HepG2 (cell line): ENCODE measurements at regions not wholly inside any gene's neighbourhood (a gene's known extent, or its start where the extent isn't known, plus 50 kb on each side); places are given as distances from the start of the nearest gene placed in this dataset.

ENCODE experiments used
- ATAC-seq: fragments of 200-7000 bp; cut with Tn5 transposase; 3 replicates; pipeline ENCODE4 v1.9.1; 2020; ENCODE audit warnings: mild to moderate bottlenecking, moderate library complexity
- BruUV-seq: library from RNA; stranded (reverse); fragments of 400-500 nt; replicated peaks from 2 replicates; lab custom pipeline; 2021; lab: Mats Ljungman, UMichigan
- CTCF ChIA-PET: fragments of 300-600 bp; formaldehyde crosslinking; extraction: SDS; loops from one replicate; lab custom pipeline; 2021; ENCODE audit warnings: low total read pairs, inconsistent platforms, low intra/inter-chr PET ratio; lab: Yijun Ruan, JAX
- POLR2A ChIA-PET: fragments of 350-600 bp; sonication (Branson Sonifier 250); formaldehyde crosslinking; loops from one replicate; lab custom pipeline; 2020; ENCODE audit warnings: antibody characterized with exemption, inconsistent platforms; lab: Yijun Ruan, JAX
- DNase-seq: peaks from one replicate; pipeline ENCODE4 v3.0.0-alpha.2; 2015; ENCODE audit warnings: low spot score
- FAIRE-seq: peaks from 3 replicates; lab custom pipeline; 2011; peaks lifted over from hg19 to GRCh38; lab: Jason Lieb, UNC
- H2AFZ ChIP-seq: one replicate; pipeline ENCODE4 v1.6.1; 2011; ENCODE audit warnings: low read length, inconsistent platforms
- H3K27ac ChIP-seq: fragments of 300-600 bp; 3 replicates; pipeline ENCODE4 v1.8.0; 2011; ENCODE audit warnings: mixed run types, mild to moderate bottlenecking, mixed read lengths, low read length, inconsistent platforms; ENCODE audit not compliant: insufficient read depth; ENCODE audit errors: extremely low read length
- H3K27me3 ChIP-seq, 2 experiments: fragments of 200-600 bp in 1 of 2; 2 replicates in 1 of 2; 3 replicates in 1 of 2; pipeline versions ENCODE4 v1.6.0 to v1.8.0; 2011; ENCODE audit warnings: low read length in 2 of 2, mild to moderate bottlenecking in 2 of 2, moderate library complexity in 2 of 2, inconsistent platforms in 1 of 2; ENCODE audit not compliant: insufficient read depth in 2 of 2, control insufficient read depth in 1 of 2
- H3K36me3 ChIP-seq, 2 experiments: fragments of 200-600 bp in 1 of 2; replicated peaks in 1 of 2; 2 replicates in 1 of 2; 3 replicates in 1 of 2; pipeline versions ENCODE4 v1.5.1 to v1.8.0; 2011; ENCODE audit warnings: low read length in 2 of 2, inconsistent platforms in 1 of 2; ENCODE audit not compliant: insufficient read depth in 2 of 2, control insufficient read depth in 1 of 2
- H3K4me1 ChIP-seq: 2 replicates; pipeline ENCODE4 v1.5.1; 2012; ENCODE audit warnings: low read length, inconsistent platforms; ENCODE audit not compliant: insufficient read depth
- H3K4me2 ChIP-seq: 2 replicates; pipeline ENCODE4 v1.6.0; 2011; ENCODE audit warnings: low read depth, low read length, inconsistent platforms
- H3K4me3 ChIP-seq, 3 experiments: fragments of 200-600 bp in 1 of 3; sonication (generic), shearing (Covaris generic) in 1 of 3; replicated peaks in 1 of 3; 2 replicates each; pipeline ENCODE4 v1.5.1; 2011 to 2016; ENCODE audit warnings: low read length in 3 of 3, inconsistent platforms in 2 of 3, low read depth in 2 of 3, mild to moderate bottlenecking in 2 of 3, control low read depth in 1 of 3, mixed read lengths in 1 of 3; ENCODE audit not compliant: insufficient read depth in 1 of 3
- H3K79me2 ChIP-seq: one replicate; pipeline ENCODE4 v1.6.1; 2011; ENCODE audit warnings: low read length, inconsistent platforms; ENCODE audit not compliant: insufficient read depth
- H3K9ac ChIP-seq: 2 replicates; pipeline ENCODE4 v1.6.0; 2011; ENCODE audit warnings: mild to moderate bottlenecking, low read depth, low read length, inconsistent platforms; ENCODE audit not compliant: insufficient read depth
- H3K9me3 ChIP-seq: 2 replicates; pipeline ENCODE4 v1.5.1; 2012; ENCODE audit warnings: mild to moderate bottlenecking, low read length
- H4K20me1 ChIP-seq: 2 replicates; pipeline ENCODE4 v1.6.0; 2011; ENCODE audit warnings: inconsistent platforms, mild to moderate bottlenecking, low read length, moderate library complexity; ENCODE audit not compliant: insufficient read depth
- ETV6 ChIP-seq: sonication (generic); formaldehyde crosslinking; conservative IDR thresholded peaks from 2 replicates; pipeline ENCODE4 v1.4.0; 2020; ENCODE audit warnings: missing genetic modification reagents
- TSC22D2 ChIP-seq: sonication (generic); formaldehyde crosslinking; IDR thresholded peaks from 2 replicates; pipeline ENCODE4 v1.5.1; 2020; ENCODE audit warnings: missing genetic modification reagents, mild to moderate bottlenecking, borderline replicate concordance
- ZBTB7A ChIP-seq: sonication (generic); formaldehyde crosslinking; IDR thresholded peaks from 2 replicates; pipeline ENCODE4 v1.8.0; 2022; ENCODE audit warnings: mild to moderate bottlenecking, missing genetic modification reagents
- ZNF672 ChIP-seq: sonication (generic); formaldehyde crosslinking; IDR thresholded peaks from 2 replicates; pipeline ENCODE4 v1.8.1; 2022; ENCODE audit warnings: missing genetic modification reagents
- WGBS: methylation state at CpG from one replicate; pipeline ENCODE4 v1.1.6; 2017; ENCODE audit warnings: low lambda C conversion rate; 5-methylcytosine and 5-hydroxymethylcytosine counted together
- in situ Hi-C: cut with HindIII; loops from 2 replicates; pipeline ENCODE4 v1.10.0; 2017; ENCODE audit warnings: low pct_unique_long_range_greater_than_20kb; ENCODE audit not compliant: extremely low pct_ligation_motif_present
- intact Hi-C: fragments of 100-400 bp; cut with micrococcal nuclease; formaldehyde crosslinking; loops from one replicate; pipeline ENCODE4 v1.10.0; 2022; ENCODE audit not compliant: unreplicated experiment

- Histone ChIP-seq H3K4me3 (no peak overlapping the region), H3K79me2 (no peaks in the 10 kb centered on the region), H2AFZ (no peak overlapping the region), H3K4me2 (no peak overlapping the region), H3K9ac (no peak overlapping the region)
- POLR2A ChIA-PET = no interaction called here
- no peak for FAIRE-seq
- intact Hi-C loops = no loop called here
- no peak for TF ChIP-seq ETV6 (CRISPR knock-in tag)
- TF ChIP-seq, all 625 proteins: peak for 0
- H3K9me3 ChIP-seq = no peaks in the 10 kb centered on the region
- CTCF ChIA-PET = no interaction called here
- no TSS peak for BruUV-seq
- no peak for DNase-seq
- ATAC-seq = no peak
- no peaks in the 10 kb centered on the region for H3K36me3 ChIP-seq
- in situ Hi-C loops = no loop called here
- H4K20me1 ChIP-seq = no peaks in the 10 kb centered on the region
- peaks cover 15% of the 10 kb centered on the region for H3K4me1 ChIP-seq
- 14% methylated on average over 2 of the region's 2 CpGs for WGBS
- no peak overlapping the region for H3K27ac ChIP-seq
- H3K27me3 ChIP-seq = peaks cover 6 to 64% of the 10 kb centered on the region in 2 experiments; a peak in 4 of 5 replicates
Observed at GRCh38 chr6:33894438-33894837, 90.6 kb upstream of the MLN start.

GRCh38 chr6:33892581-33893346, 89.0 kb upstream of the MLN start:
- TF ChIP-seq ZNF672 (no peak), TSC22D2 (CRISPR knock-in tag) (no peak), ZBTB7A (CRISPR knock-in tag) (no peak)
- TF ChIP-seq, all 625 proteins: peak for 0
- Histone ChIP-seq H3K27me3 (peaks cover 4 to 55% of the 10 kb centered on the region in 2 experiments), H3K9ac (no peak overlapping the region), H3K27ac (no peak overlapping the region), H3K4me1 (peaks cover 15% of the 10 kb centered on the region), H3K9me3 (no peaks in the 10 kb centered on the region), H3K79me2 (no peaks in the 10 kb centered on the region), H3K36me3 (no peaks in the 10 kb centered on the region), H2AFZ (no peak overlapping the region), H3K4me3 (no peak overlapping the region), H3K4me2 (no peak overlapping the region), H4K20me1 (no peaks in the 10 kb centered on the region)
- ChIA-PET CTCF (no interaction called here), POLR2A (no interaction called here)
- intact Hi-C loops = no loop called here
- FAIRE-seq = no peak
- no peak for DNase-seq
- 70% methylated on average over 41 of the region's 47 CpGs for WGBS
- no peak for ATAC-seq
- in situ Hi-C loops = no loop called here
- BruUV-seq = no TSS peak
